Glutamatergic neuron (in vitro differentiated cells): ENCODE measurements at regions not wholly inside any gene's neighbourhood (a gene's known extent, or its start where the extent isn't known, plus 50 kb on each side); places are given as distances from the start of the nearest gene placed in this dataset.
"Not testable (repeated sequence)": the region's sequence is repeated elsewhere in the genome, so short reads cannot be mapped to it uniquely, and the experiment has no call there.

ENCODE experiments used
- DNase-seq: peaks from one replicate; pipeline ENCODE4 v3.0.0; 2022
- H3K27ac Mint-ChIP-seq: one replicate; pipeline ENCODE4 v1.8.0; 2020; ENCODE audit warnings: mild to moderate bottlenecking, mixed read lengths, inconsistent platforms; ENCODE audit not compliant: unreplicated experiment
- H3K27me3 Mint-ChIP-seq: one replicate; pipeline ENCODE4 v1.8.0; 2020; ENCODE audit warnings: mild to moderate bottlenecking, moderate library complexity, mixed read lengths, inconsistent platforms; ENCODE audit not compliant: unreplicated experiment
- H3K36me3 Mint-ChIP-seq: one replicate; pipeline ENCODE4 v1.8.0; 2020; ENCODE audit warnings: mild to moderate bottlenecking, mixed read lengths, inconsistent platforms; ENCODE audit not compliant: unreplicated experiment
- H3K4me1 Mint-ChIP-seq: one replicate; pipeline ENCODE4 v1.8.0; 2020; ENCODE audit warnings: mild to moderate bottlenecking, low read depth, mixed read lengths, inconsistent platforms; ENCODE audit not compliant: unreplicated experiment
- H3K4me3 Mint-ChIP-seq: one replicate; pipeline ENCODE4 v1.8.0; 2020; ENCODE audit warnings: mild to moderate bottlenecking, mixed read lengths, inconsistent platforms; ENCODE audit not compliant: unreplicated experiment
- H3K9me3 Mint-ChIP-seq: one replicate; pipeline ENCODE4 v1.8.0; 2020; ENCODE audit warnings: mild to moderate bottlenecking, moderate library complexity, mixed read lengths, inconsistent platforms; ENCODE audit not compliant: unreplicated experiment
- CTCF ChIP-seq: fragments of 200-600 bp; sonication (generic); IDR thresholded peaks from one replicate; pipeline ENCODE4 v1.5.0; 2021; ENCODE audit not compliant: partially characterized antibody, unreplicated experiment

- Mint-ChIP-seq H3K27ac (no peak overlapping the region), H3K9me3 (no peaks in the 10 kb centered on the region), H3K36me3 (peaks cover 6% of the 10 kb centered on the region), H3K4me3 (no peak overlapping the region), H3K27me3 (peaks cover 1% of the 10 kb centered on the region), H3K4me1 (no peaks in the 10 kb centered on the region)
- DNase-seq: no peak
- TF ChIP-seq CTCF: no peak
Observed at GRCh38 chr7:149664666-149665065, 108.7 kb downstream of the ZNF467 start.

GRCh38 chr7:149664176-149664575 is 109.2 kb downstream of the ZNF467 start:
- Mint-ChIP-seq H3K36me3 (peaks cover 6% of the 10 kb centered on the region), H3K27ac (no peak overlapping the region), H3K4me1 (no peaks in the 10 kb centered on the region), H3K9me3 (no peaks in the 10 kb centered on the region), H3K4me3 (no peak overlapping the region), H3K27me3 (peaks cover 1% of the 10 kb centered on the region)
- no peak for TF ChIP-seq CTCF
- no peak for DNase-seq

- Mint-ChIP-seq H3K4me3 (no peak overlapping the region), H3K9me3 (no peaks in the 10 kb centered on the region), H3K27ac (no peak overlapping the region), H3K36me3 (peaks cover 6% of the 10 kb centered on the region), H3K4me1 (no peaks in the 10 kb centered on the region), H3K27me3 (peaks cover 1% of the 10 kb centered on the region)
- peak; percentile 37 for TF ChIP-seq CTCF
- DNase-seq: peak; percentile 74
Observed at GRCh38 chr7:149662591-149663095, 110.7 kb downstream of the ZNF467 start.

- H3K27me3 Mint-ChIP-seq: no peaks in the 10 kb centered on the region
- no peak overlapping the region for H3K27ac Mint-ChIP-seq
- H3K36me3 Mint-ChIP-seq: peaks cover 16% of the 10 kb centered on the region
- H3K9me3 Mint-ChIP-seq: peaks cover 5% of the 10 kb centered on the region
- no peak for TF ChIP-seq CTCF
- no peak overlapping the region for H3K4me3 Mint-ChIP-seq
- no peaks in the 10 kb centered on the region for H3K4me1 Mint-ChIP-seq
- no peak for DNase-seq
Observed at GRCh38 chr7:149655784-149656183, 117.6 kb downstream of the ZNF467 start.

- H3K9me3 Mint-ChIP-seq: peaks cover 5% of the 10 kb centered on the region
- H3K4me3 Mint-ChIP-seq: no peak overlapping the region
- H3K36me3 Mint-ChIP-seq: peaks cover 17% of the 10 kb centered on the region
- no peaks in the 10 kb centered on the region for H3K27me3 Mint-ChIP-seq
- no peak for TF ChIP-seq CTCF
- H3K27ac Mint-ChIP-seq: no peak overlapping the region
- DNase-seq: no peak
- H3K4me1 Mint-ChIP-seq: no peaks in the 10 kb centered on the region
Observed at GRCh38 chr7:149654588-149654987, 118.8 kb downstream of the ZNF467 start.

- H3K27me3 Mint-ChIP-seq, H3K4me3 Mint-ChIP-seq, DNase-seq, H3K4me1 Mint-ChIP-seq, H3K27ac Mint-ChIP-seq, H3K9me3 Mint-ChIP-seq: not testable (repeated sequence)
- peaks cover 17% of the 10 kb centered on the region for H3K36me3 Mint-ChIP-seq
Observed at GRCh38 chr7:149650190-149650589, 123.2 kb downstream of the ZNF467 start.
